ENCODE measurements at regions not wholly inside any gene's neighbourhood (a gene's known extent, or its start where the extent isn't known, plus 50 kb on each side); places are given as distances from the start of the nearest gene placed in this dataset.
"Not testable (repeated sequence)": the region's sequence is repeated elsewhere in the genome, so short reads cannot be mapped to it uniquely, and the experiment has no call there.

DNA sequence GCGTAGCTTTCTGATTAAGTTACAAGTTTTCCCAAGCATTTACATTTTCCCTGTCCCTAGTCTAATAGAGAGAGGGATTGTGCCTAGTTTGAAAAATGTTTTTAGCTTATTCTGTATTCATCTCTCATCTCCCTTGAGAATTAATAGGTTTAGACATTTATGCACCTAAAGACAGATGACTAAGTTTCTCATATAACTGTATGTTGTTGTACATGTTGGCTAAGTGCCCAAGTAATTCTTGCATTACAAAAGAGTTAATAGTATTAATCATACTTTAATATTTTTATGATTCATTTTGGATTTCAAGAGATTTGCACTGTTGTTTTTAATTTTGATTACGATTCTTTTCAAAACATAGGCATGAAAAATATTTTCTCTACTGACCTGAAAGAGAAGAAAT lies 109.0 kb upstream of the TBL1XR1 start:
- DNase-seq, result no peak

DNA sequence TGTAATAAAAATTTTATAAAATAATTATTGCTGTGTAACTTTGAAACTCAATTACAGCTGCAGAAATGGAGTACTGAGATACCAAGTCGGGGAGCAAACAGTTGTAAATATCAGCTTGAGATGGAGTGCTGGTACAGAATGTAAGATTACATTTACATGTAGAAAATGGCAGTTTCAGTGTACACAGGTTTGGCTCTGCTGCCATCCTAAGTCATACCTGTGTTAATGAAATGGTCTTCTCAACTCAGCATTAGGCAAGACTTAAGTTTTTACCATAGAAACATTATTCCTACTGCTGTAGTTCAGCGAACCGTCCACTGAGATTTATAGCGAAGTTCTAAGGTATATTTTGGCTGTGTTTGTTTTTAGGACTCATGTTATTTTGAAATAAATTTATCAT lies 110.1 kb upstream of the TBL1XR1 start:
- DNase-seq, result no peak

DNA sequence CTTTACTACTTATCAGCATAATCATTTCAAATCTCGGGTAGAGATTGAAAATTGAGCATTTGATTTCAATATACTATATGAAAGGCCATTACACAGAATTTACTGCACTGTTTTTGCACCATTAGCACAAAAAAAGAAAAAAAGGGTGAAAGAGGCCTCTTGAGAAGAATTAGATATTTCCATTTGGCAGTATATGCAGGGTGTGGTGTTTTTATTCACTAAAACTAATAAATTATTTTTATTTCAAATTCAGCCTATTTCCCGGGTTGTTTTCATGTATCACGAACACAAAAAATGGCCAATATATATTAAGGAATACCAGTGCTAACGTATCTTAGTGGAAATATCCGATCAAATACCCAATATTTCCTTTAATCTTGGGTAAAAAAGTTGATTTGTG lies 110.5 kb upstream of the TBL1XR1 start:
- DNase-seq, result no peak

DNA sequence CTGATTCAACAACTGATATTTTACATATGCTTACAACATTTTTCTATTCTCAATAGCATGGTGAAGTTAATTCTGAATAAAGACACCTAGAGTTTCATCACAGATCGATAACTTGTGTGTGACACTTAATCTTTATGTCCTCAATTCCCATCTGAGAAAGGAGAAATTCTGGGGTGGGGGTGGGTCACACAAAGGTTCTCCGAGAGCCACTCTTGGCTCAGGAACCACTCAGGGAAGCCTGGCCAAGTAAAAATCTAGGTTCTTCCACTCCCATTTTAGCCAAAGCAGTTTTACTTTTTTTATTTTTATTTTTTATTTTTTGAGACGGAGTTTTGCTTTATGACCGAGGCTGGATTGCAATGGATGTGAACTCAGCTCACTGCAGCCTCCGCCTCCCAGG lies 111.0 kb upstream of the TBL1XR1 start:
- DNase-seq, result no peak

DNA sequence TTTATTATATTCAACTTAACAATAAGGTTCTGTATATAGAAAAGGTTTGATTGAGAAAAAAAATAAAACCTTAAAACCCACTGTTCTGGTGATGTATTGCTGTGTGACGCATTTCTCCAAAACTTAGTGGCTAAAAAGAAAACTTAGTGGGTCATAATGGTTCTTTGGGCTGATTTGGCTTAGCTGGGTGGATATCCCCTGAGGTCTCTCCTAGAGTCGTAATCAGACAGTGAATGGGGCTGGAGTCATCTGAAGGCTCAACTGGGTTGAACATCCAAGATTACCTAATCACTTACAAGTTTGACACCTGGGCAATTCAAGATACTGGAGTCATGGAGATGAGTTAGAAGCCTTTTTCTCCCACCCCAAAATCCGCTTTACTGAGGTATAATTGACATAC lies 111.6 kb upstream of the TBL1XR1 start:
- DNase-seq, result no peak

DNA sequence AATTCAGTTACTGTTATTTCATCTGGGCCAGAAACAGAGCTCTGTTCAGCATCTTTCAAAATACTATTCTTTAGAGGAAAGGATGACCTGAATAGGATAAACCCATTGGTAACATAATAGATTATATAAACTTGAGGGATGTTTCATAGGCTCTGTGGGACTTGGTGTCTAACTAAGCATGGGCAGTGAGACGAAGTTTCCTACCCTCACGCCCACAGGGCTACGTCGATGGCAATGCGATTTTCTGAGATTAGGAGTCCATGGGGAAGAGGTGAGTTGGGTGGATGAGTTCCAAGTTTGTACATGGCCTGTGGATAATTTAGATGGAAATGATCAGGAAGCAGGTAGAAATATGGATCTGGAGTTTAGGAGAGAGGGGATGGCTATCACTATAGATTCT lies 115.2 kb upstream of the TBL1XR1 start:
- DNase-seq, result no peak

DNA sequence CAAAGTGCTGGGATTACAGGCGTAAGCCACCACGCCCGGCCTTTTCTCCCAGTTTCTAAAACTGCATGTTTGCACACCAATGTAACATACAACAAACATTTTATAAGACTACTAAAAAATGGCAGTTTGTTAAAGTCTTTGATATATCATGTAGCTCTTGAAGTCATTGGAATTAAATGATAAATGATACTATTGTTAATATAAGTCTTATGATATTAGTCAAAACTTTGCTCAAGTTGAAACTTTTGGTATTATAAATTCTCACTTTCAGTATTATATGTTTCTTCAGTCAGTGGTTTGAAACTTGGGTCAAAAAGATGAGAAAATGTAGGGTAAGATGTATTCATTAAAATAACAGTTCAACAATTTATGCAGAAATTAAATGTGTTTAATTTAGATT lies 117.6 kb upstream of the TBL1XR1 start:
- DNase-seq, result no peak

DNA sequence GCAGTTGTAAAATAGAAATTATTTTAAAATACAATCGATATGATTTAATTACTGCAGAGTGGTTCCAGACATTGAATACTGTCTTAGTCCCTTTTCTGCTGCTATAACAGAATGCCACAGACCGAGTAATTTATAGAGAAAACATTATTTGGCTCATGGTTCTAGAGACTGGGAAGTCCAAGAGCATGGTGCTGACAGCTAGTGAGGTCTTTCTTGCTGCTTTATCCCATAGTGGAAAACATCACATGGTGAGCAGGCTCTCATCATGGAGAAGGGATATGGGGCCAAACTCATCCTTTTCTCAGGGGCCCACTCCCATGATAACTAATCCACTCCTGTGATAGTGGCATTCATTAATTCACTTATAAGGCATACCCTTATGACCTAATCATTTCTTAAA lies 120.0 kb upstream of the TBL1XR1 start:
- DNase-seq, result no peak

DNA sequence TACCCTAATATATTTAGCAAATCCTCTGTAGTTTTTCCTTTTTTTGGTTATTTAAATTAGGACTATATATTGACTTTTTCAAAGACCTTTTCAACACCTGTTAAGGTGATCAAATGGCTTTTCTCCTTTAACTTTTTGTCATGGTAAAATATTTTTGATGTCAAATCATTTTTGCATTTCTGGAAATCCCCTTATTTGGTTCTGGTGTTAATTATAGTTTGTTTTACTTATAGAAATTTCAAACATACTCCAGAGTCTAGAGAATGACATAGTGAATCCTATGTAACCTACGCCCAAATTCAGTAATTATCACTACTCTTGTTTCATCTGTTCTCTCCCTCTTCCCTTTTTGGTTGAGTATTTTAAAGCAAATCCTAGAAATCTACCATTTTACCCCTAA lies 121.3 kb upstream of the TBL1XR1 start:
- DNase-seq, result no peak

DNA sequence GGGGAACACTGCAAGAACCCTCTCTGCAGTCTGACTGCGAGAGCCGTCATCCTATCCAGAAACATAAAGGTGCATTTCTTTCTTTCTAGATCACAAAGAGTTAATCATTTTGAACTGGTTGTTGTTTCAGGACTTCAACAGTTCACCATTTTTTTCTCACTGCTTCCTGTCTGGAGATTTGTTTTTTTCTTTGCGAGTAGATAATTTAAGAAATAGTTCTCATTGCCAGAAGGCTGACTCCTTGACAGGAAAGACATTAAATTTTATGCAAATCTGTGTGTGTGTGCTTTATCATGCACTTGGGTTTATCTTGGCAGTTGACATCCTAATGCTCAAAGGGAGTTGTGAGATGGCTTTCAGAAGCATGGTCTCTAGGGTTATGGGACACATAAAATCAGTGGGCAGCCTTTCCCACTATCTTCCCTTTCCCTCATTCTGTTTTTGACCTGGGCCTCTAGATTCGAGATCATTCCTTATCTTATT lies 123.5 kb upstream of the TBL1XR1 start:
- no peak for DNase-seq

DNA sequence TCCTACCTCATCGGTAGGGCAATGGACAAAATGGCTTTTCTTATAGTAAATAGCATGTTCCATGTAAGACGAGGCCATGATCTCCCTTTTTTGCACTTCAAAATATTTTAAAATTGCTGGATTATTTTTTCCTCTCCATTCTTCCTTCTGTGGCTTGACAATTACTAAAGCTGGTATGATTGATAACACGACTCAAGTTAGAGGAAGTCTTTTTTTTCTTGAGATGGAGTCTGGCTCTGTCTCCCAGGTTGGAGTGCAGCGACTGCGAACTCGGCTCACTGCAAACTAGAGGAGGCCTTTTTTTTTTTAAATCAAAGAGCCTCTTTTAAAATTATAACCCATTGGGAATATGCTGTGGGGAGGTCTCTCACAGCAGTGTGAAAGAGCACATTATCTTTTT lies 124.5 kb upstream of the TBL1XR1 start:
- no peak for DNase-seq

DNA sequence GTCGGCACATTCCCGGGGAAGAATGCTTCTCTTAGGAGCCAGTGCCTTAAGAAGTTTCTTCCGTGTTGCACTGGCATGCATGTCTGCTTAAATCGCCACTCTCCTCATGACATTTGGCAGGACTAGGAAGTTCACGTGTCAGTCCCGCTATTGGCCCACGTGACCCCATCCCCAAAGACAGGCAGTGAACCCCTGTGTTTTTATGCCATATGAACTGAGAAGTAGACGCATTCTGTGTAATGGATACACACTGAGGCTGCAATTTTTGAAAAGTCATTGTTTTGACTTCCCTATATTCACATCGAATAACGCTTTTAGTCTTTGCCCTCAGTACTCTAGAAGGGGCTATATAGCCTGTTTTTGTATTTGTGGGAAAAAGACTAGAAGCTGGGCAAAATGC lies 125.6 kb upstream of the TBL1XR1 start:
- no peak for DNase-seq

DNA sequence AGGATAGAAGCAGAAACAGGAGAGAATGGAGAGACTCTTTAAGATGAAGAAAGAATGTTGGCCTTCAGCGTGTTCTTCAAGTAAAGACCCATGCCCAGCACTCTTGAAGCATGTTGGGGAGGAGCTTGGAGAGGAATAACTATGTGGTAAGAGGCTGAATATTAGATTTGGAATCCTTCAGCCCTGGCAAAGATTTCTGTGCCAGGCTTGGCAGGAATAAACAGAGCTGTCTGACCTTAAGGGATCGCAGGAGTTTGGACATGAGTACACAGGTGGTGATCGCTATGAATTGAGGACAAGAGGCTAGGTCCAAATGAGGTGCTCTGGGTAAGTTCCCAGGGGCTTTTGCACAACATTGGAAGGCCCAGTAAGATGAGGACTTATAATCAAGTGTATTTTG lies 132.6 kb upstream of the TBL1XR1 start:
- DNase-seq, result no peak

DNA sequence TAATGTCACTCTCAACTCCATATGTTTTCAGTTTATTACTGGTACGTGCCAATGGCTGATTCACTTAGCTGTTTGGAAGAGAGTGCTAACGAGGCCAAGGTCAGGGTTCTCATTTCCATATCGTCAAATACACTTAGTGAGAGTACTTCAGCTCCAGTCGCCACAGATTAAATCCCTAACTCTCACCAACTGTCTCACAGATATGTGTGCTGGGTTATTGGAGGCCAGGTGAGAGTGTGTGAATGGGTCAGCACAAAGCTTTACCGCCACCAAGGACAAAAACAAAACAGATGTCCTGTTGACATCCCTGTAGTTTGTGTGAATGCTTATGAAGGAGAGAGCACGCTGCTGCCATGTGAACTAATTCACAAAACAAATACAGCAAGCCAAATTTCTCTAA lies 133.5 kb upstream of the TBL1XR1 start:
- DNase-seq, result no peak

DNA sequence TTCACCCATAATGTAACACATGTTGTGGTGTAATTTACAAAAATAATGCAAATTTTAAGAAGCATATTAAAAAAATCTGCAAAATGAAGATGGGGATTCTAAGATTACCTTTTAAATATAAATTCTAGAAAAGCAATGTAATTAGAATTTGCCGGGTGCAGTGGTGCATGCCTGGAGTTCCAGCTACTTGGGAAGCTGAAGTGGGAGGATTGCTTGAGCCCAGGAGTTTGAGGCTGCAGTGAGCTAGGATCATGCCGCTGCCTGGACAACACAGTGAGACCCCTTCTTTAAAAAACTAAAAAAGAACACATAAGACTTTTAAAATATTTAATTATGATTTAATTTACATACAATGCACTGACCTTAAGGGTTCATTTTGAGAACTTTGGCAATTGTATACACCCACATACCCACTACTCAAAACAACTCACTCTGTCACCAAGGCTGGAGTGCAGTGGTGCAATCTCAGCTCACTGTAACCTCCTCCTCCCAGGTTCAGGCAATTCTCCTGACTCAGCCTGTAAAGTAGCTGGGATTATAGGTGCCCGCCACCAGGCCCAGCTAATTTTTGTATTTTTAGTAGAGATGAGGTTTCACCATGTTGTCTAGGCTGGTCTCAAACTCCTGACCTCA lies 134.0 kb upstream of the TBL1XR1 start:
- no peak for DNase-seq

DNA sequence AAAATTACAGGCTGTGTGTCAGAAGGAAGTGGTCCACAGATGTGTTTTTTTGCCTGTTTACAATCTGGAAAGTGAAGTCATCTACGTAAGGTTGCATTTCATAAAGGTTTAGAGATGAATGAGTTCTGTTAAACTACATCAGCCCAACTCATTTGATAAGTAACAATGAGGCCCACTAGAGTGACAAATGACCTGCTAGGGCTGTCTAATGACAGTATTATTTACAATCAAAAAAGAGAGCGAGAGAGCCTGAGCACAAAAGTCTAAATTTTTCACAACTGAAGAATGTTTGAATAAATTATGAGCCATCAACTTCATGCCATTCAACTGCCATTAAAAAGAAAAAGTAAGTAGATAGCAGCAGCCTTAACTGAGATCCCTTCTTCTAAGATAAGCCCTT lies 135.7 kb upstream of the TBL1XR1 start:
- DNase-seq, result no peak

DNA sequence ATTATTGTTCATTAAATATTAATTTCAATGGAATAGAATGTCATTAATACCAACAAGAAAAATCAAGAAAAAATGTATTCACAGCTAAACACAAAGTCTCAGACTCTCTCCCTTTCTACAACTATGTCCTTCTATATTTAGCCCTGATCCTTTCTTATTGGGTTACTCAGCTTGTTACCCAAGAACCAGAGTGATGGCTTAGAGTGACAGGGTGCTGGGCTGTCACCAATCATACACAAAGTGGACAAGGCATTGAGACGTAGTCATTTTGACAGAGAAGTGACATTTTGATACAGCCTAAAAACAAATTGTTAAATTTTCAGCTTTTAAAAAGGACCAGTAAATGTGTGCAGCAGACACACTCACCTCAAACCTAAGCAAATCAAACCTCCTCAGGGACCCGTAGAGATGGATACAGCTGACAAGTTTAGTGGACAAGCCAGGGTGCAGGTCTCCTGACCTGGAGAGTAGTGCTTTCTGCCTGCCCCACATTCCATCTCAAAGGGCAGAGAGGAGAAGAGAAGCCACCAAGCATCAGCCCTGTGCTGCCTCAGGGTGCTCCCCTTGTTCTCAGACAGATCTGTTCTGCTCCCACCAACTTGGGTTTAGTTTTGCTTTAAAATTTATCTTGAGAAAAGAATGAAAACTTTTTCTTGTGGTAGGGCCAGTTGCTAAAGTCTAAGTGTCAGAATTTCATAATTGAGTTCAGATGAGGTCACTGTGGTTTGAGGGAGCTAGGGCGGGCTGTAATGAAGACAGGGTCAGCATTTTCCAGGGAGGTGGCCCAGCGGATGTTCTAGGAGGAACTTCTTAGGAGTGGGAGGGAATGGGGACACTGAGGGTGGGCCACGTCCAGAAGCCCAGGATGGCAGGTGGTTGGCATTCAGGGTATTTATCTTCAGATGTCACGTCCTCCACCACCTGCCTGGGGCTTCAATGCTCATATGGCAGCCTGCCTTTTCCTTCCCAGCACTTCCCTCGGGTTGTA lies 136.5 kb upstream of the TBL1XR1 start:
- DNase-seq, result no peak

DNA sequence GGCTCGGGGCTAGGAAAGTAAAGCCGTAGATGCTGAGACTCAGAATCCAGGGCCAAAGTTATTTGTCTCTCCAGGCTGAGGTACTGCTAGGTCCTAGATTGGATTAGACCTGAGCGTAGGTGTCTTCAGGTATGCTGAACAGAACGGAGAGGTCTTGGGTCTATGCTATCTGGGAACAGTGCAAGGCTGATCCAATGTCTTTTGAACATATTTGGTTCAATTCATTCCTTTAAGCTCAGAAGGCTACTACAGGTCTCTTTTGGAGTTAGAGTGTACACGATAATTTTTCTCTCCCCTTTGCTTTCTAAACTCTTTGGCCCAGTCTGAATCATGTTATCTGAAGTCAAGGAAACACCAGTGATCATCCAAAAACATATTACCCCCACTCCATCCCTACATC lies 137.5 kb upstream of the TBL1XR1 start:
- DNase-seq, result no peak

DNA sequence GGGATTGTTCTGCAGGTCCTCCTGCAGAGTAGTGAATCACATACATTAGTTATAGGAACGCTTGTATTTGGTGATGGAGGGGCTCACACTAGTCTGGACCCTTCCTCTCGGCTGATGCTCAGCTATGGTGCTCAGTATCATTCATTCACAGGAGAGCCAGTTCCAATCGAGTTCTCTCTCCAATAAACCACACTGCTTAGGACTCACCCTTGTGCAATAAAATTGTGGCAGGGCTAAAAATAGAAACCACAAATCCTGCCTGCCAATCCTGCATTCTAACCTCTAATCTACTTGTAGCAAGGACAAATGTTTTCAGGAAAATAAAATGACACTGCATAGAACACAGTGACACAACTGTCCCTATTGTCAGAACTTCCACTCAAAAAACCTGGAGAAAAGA lies 138.4 kb upstream of the TBL1XR1 start:
- DNase-seq, result no peak

DNA sequence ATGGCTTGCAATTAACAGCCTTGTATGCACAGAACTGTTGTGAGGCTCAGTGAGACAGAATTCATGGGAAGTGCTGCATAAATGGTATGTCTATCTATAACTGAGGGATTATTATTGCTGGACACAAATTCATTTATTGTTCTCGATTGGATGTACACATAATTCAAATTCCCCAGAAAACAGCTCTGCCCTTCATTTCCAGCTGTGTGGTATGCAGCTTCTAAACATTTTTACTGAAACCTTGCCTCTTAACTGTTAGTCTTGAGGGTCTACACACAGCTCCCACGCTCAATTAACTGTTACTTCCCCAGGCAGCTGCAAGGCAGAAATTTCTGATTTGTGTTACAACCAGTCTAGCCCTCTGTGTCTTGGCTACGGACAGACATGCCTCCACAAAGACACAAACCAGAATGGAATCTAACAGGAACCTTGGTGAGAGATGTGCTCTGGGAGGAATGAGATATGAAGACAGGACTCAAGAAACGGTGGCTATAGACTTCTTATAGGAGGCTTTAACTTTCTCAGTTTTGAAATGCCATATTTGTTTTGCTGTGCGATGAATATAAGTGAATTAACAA lies 139.7 kb upstream of the TBL1XR1 start:
- DNase-seq, result no peak

DNA sequence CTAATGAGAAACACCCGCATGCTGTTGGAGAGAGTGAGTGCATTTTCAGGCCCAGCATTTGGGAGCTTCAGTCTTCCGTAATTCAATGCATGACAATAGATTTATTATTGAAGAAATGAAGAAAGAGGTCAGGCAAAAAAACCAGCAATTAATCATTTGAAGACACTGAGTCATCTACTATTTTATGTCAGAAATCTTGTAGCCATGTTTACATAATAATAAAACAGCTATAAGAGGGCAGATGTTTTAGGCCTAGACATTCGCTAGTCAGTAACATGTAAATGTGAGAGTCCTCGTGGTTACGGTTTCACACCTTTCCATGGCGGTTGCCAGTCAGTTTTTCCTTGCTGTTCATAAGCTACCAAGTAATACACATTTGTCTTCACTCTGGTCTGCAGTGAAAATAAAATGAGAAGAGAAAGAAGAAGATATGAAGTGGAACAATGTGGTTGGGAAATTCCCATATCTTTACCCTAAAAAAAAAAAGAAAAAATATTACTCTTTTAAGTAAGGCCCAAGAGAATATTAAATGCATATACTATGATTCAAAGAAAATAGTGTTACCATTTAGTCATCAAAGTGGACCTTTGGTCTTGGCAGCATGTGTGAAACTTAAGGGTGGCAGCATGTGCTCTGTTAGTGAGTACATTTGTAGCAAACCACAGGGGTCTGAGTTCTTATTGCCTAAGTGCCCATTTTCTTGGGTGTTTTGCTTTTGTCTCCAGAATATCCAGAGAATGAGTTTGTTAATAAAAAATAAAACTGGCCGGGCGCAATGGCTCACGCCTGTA lies 140.5 kb upstream of the TBL1XR1 start:
- peak; percentile 61 for DNase-seq

DNA sequence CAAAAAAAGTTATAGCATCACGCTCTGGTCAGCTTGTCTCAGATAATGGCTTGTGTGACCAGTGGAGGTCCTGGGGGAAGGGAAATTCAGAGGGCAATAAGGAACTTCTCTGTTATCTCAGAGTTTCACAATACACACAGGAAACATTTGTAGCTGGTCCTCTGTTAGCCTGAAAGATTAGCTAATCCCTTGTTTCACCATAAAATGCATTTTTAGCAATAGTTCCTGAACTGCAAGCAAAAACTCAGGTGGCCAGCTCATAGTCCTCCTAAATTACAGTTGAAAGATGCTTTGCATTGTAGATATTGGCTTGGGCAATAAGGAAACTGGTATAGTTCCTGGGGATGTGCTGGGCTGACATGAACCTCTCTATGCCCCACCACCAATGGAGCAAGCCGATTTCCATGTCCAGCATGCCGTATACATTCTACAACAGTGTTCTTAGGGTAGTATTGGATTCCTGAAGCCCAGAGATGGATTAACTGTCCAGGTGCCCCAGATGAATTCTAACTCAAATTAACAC lies 141.5 kb upstream of the TBL1XR1 start:
- DNase-seq, result no peak

DNA sequence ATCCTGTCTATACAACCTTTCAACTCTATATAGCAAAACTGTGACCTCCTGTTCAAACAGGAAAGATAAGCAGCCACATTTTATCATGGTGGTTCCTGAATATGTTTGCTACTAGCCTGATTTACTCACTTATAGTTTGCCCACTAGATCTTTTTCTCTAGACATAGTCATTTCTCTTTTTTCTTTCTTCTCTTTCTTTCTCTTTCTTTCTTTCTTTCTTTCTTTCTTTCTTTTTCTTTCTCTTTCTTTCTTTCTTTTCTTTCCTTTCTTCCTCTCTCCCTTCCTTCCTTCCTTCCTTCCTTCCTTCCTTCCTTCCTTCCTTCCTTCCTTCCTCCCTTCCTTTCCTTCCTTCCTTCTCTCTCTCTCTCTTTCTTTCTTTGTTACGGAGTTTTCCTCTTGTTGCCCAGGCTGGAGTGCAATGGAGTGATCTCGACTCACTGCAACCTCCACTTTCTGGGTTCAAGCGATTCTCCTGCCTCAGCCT lies 142.0 kb upstream of the TBL1XR1 start:
- DNase-seq, result not testable (repeated sequence)
